Hepatocyte (in vitro differentiated cells): ENCODE measurements at regions not wholly inside any gene's neighbourhood (a gene's known extent, or its start where the extent isn't known, plus 50 kb on each side); places are given as distances from the start of the nearest gene placed in this dataset.

Experiments used
- DNase-seq: peaks from one replicate; pipeline ENCODE4 v3.0.0-alpha.2; 2016; ENCODE audit warnings: low spot score
- H2AFZ ChIP-seq: fragments of 200-600 bp; sonication (generic); 2 replicates; pipeline ENCODE4 v1.6.0; 2016; ENCODE audit warnings: antibody characterized with exemption, mild to moderate bottlenecking
- H3K27ac ChIP-seq: fragments of 200-600 bp; sonication (generic); 2 replicates; pipeline ENCODE4 v1.5.1; 2016; ENCODE audit warnings: mild to moderate bottlenecking
- H3K27me3 ChIP-seq: fragments of 200-600 bp; sonication (generic); 2 replicates; pipeline ENCODE4 v1.6.1; 2016
- H3K36me3 ChIP-seq: fragments of 200-600 bp; sonication (generic); replicated peaks from 2 replicates; pipeline ENCODE4 v1.5.1; 2016; ENCODE audit warnings: low read depth; ENCODE audit not compliant: insufficient read depth
- H3K4me1 ChIP-seq: fragments of 200-600 bp; sonication (generic); 2 replicates; pipeline ENCODE4 v1.5.1; 2016; ENCODE audit warnings: mild to moderate bottlenecking, moderate library complexity; ENCODE audit not compliant: insufficient read depth
- H3K4me2 ChIP-seq: fragments of 200-600 bp; sonication (generic); 2 replicates; pipeline ENCODE4 v1.6.0; 2016
- H3K4me3 ChIP-seq: fragments of 200-600 bp; sonication (generic); 2 replicates; pipeline ENCODE4 v1.5.1; 2016; ENCODE audit warnings: mild to moderate bottlenecking
- H3K79me2 ChIP-seq: fragments of 200-600 bp; sonication (generic); 2 replicates; pipeline ENCODE4 v1.6.0; 2017; ENCODE audit warnings: mild to moderate bottlenecking
- H3K9me2 ChIP-seq: fragments of 200-600 bp; sonication (generic); replicated peaks from 2 replicates; pipeline ENCODE4 v1.6.0; 2017; ENCODE audit warnings: mild to moderate bottlenecking; ENCODE audit not compliant: insufficient read depth
- H3K9me3 ChIP-seq: fragments of 200-600 bp; sonication (generic); 2 replicates; pipeline ENCODE4 v1.5.1; 2016; ENCODE audit warnings: low read depth, mild to moderate bottlenecking
- H4K20me1 ChIP-seq: fragments of 200-600 bp; sonication (generic); 2 replicates; pipeline ENCODE4 v1.6.0; 2016; ENCODE audit warnings: mild to moderate bottlenecking; ENCODE audit not compliant: insufficient read depth, poor library complexity, severe bottlenecking
- EZH2 ChIP-seq: fragments of 200-600 bp; sonication (generic); IDR thresholded peaks from 2 replicates; pipeline ENCODE4 v1.6.1; 2016; ENCODE audit warnings: antibody characterized with exemption, mild to moderate bottlenecking, borderline replicate concordance
- EZH2phosphoT487 ChIP-seq: fragments of 200-600 bp; sonication (generic); IDR thresholded peaks from one replicate; pipeline ENCODE4 v1.6.1; 2018; ENCODE audit warnings: antibody characterized with exemption, mild to moderate bottlenecking, low read depth, moderate library complexity; ENCODE audit not compliant: unreplicated experiment, severe bottlenecking
- WGBS: methylation state at CpG from one replicate; pipeline ENCODE4 v1.1.6; 2016; ENCODE audit warnings: low lambda C conversion rate; ENCODE audit errors: missing lambda C conversion rate; 5-methylcytosine and 5-hydroxymethylcytosine counted together
- TF ChIP-seq, protein P1 (sequence below): fragments of 200-600 bp; sonication (generic); IDR thresholded peaks from 2 replicates; pipeline ENCODE4 v1.5.1; 2016; ENCODE audit warnings: antibody characterized with exemption, mild to moderate bottlenecking; ENCODE audit not compliant: poor library complexity

- no peaks in the 10 kb centered on the region for H3K9me2 ChIP-seq
- DNase-seq: peak; percentile 31
- no peak overlapping the region for H3K4me2 ChIP-seq
- H2AFZ ChIP-seq: no peak overlapping the region
- H3K79me2 ChIP-seq: no peaks in the 10 kb centered on the region
- peak overlapping the region; percentile 44 for H3K27ac ChIP-seq
- no peaks in the 10 kb centered on the region for H4K20me1 ChIP-seq
- no peaks in the 10 kb centered on the region for H3K9me3 ChIP-seq
- peaks cover 6% of the 10 kb centered on the region for H3K4me1 ChIP-seq
- TF ChIP-seq, protein P1, sequence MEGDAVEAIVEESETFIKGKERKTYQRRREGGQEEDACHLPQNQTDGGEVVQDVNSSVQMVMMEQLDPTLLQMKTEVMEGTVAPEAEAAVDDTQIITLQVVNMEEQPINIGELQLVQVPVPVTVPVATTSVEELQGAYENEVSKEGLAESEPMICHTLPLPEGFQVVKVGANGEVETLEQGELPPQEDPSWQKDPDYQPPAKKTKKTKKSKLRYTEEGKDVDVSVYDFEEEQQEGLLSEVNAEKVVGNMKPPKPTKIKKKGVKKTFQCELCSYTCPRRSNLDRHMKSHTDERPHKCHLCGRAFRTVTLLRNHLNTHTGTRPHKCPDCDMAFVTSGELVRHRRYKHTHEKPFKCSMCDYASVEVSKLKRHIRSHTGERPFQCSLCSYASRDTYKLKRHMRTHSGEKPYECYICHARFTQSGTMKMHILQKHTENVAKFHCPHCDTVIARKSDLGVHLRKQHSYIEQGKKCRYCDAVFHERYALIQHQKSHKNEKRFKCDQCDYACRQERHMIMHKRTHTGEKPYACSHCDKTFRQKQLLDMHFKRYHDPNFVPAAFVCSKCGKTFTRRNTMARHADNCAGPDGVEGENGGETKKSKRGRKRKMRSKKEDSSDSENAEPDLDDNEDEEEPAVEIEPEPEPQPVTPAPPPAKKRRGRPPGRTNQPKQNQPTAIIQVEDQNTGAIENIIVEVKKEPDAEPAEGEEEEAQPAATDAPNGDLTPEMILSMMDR: no peak
- TF ChIP-seq EZH2phosphoT487 (no peak), EZH2 (no peak)
- WGBS: 42% methylated on average over 1 of the region's 1 CpG
- H3K27me3 ChIP-seq: no peaks in the 10 kb centered on the region
- H3K36me3 ChIP-seq: no peaks in the 10 kb centered on the region
- H3K4me3 ChIP-seq: no peak overlapping the region
These were observed 219.0 kb upstream of the GIMD1 start for GRCh38 chr4:106587558-106587957.

GRCh38 chr4:106585915-106586349 lies 217.4 kb upstream of the GIMD1 start:
- H2AFZ ChIP-seq: no peak overlapping the region
- H3K36me3 ChIP-seq: no peaks in the 10 kb centered on the region
- H3K79me2 ChIP-seq: no peaks in the 10 kb centered on the region
- no peak overlapping the region for H3K4me3 ChIP-seq
- 31% methylated on average over 1 of the region's 1 CpG for WGBS
- no peak overlapping the region for H3K27ac ChIP-seq
- no peaks in the 10 kb centered on the region for H3K27me3 ChIP-seq
- no peak overlapping the region for H3K4me2 ChIP-seq
- no peaks in the 10 kb centered on the region for H4K20me1 ChIP-seq
- TF ChIP-seq, protein P1: no peak
- no peak for TF ChIP-seq EZH2phosphoT487
- TF ChIP-seq EZH2: no peak
- peaks cover 6% of the 10 kb centered on the region for H3K4me1 ChIP-seq
- no peaks in the 10 kb centered on the region for H3K9me2 ChIP-seq
- no peaks in the 10 kb centered on the region for H3K9me3 ChIP-seq
- DNase-seq: no peak

DNA sequence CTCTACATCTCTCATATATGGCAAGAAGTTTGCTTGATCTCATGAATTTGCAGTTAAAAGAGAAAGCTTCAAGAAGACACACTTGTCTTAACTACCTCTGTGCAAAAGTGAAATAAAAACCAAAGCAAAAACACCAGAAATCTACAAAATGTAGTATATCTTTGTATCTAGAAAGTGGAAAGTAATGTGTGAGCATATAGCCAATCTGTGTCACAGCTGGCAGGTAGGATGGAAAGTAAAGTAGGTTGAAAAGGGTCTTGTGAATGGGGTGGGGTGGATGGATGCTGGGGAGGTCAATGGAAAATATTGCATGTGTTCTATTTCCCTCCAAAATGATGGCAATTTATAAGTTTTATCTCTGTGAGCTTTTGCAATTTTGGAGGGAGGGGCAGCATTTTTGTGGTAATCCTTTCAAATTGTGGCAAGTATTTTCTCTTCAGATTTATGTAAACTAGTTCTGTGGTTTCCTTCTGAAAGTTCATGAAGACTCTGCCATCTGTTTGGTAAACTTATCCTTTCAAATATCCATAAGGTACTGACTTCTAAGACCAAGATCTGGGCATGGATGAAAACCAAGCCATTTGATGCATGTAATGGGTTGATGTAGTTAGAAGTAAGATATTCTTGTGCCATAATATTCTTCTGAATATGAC lies 215.9 kb upstream of the GIMD1 start:
- no peak overlapping the region for H3K4me2 ChIP-seq
- no peak for DNase-seq
- H3K27ac ChIP-seq: peak overlapping the region; percentile 13
- H3K36me3 ChIP-seq: no peaks in the 10 kb centered on the region
- H2AFZ ChIP-seq: no peak overlapping the region
- no peaks in the 10 kb centered on the region for H3K27me3 ChIP-seq
- H3K9me2 ChIP-seq: no peaks in the 10 kb centered on the region
- H3K9me3 ChIP-seq: no peaks in the 10 kb centered on the region
- no peak overlapping the region for H3K4me3 ChIP-seq
- H4K20me1 ChIP-seq: no peaks in the 10 kb centered on the region
- peaks cover 6% of the 10 kb centered on the region for H3K4me1 ChIP-seq
- TF ChIP-seq, protein P1: no peak
- TF ChIP-seq EZH2phosphoT487: no peak
- TF ChIP-seq EZH2: no peak
- no peaks in the 10 kb centered on the region for H3K79me2 ChIP-seq

DNA sequence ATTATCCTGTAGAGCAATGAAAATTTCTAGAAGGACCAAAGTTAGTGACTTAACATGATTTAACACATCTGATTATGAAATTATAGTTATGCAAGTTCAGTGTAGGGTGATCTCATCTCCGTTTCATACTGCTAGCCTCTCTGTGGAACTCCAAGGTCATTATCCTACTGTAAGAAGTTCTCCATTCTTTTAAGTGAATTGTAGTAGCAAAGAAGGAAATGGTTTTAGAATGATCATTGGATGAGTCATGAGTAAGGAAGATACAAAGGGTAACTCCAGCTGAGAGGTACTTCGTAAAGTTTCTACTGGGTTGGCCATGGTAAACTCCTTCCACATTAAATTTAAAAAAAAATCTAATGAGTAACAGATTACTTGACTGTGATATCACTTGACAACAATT lies 215.0 kb upstream of the GIMD1 start:
- Histone ChIP-seq H3K27me3 (no peaks in the 10 kb centered on the region), H3K36me3 (no peaks in the 10 kb centered on the region), H4K20me1 (no peaks in the 10 kb centered on the region), H3K4me3 (no peak overlapping the region), H3K4me1 (peaks cover 6% of the 10 kb centered on the region), H3K4me2 (no peak overlapping the region), H3K79me2 (no peaks in the 10 kb centered on the region), H2AFZ (no peak overlapping the region), H3K9me3 (no peaks in the 10 kb centered on the region), H3K9me2 (no peaks in the 10 kb centered on the region), H3K27ac (peak overlapping the region; percentile 13)
- WGBS: 62% methylated on average over 2 of the region's 2 CpGs
- TF ChIP-seq, protein P1: no peak
- TF ChIP-seq EZH2phosphoT487: no peak
- no peak for TF ChIP-seq EZH2
- peak; percentile 16 for DNase-seq
